ENCODE measurements at regions not wholly inside any gene's neighbourhood (a gene's known extent, or its start where the extent isn't known, plus 50 kb on each side); places are given as distances from the start of the nearest gene placed in this dataset.

GRCh38 chrX:40316502-40316901 lies 218.7 kb upstream of the BCOR start:
- no peaks in the 10 kb centered on the region for H3K9me3 ChIP-seq
- no peaks in the 10 kb centered on the region for H3K4me1 ChIP-seq
- TF ChIP-seq, protein P1, sequence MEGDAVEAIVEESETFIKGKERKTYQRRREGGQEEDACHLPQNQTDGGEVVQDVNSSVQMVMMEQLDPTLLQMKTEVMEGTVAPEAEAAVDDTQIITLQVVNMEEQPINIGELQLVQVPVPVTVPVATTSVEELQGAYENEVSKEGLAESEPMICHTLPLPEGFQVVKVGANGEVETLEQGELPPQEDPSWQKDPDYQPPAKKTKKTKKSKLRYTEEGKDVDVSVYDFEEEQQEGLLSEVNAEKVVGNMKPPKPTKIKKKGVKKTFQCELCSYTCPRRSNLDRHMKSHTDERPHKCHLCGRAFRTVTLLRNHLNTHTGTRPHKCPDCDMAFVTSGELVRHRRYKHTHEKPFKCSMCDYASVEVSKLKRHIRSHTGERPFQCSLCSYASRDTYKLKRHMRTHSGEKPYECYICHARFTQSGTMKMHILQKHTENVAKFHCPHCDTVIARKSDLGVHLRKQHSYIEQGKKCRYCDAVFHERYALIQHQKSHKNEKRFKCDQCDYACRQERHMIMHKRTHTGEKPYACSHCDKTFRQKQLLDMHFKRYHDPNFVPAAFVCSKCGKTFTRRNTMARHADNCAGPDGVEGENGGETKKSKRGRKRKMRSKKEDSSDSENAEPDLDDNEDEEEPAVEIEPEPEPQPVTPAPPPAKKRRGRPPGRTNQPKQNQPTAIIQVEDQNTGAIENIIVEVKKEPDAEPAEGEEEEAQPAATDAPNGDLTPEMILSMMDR (IDR thresholded peaks at IDR 0.05; ENCODE audit: low read depth, low read length): no peak
- no peak overlapping the region for H3K4me3 ChIP-seq (ENCODE audit: low read depth, low read length)
- DNase-seq: no peak
- no peaks in the 10 kb centered on the region for H3K36me3 ChIP-seq
- no peaks in the 10 kb centered on the region for H3K27me3 ChIP-seq

DNA sequence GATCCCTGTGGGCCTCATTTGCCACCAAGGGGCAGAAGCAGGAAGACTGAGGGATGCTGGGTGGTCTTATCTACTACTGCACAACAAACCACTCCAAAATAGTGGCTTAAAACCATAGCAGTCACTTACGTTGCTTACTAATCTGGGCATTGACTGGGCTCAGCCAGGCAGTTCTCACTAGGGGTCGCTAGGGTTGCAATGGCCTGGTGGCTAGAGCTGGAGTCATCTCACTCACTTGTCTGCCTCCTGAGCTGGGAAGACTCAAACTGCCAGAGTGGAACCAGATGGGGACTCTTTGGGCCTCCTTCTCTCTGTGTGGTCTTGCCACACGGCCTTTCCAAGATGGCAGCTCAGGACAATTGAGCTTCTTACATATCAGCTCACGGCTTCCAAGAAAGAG lies 216.3 kb upstream of the BCOR start:
- Histone ChIP-seq H3K4me3 (ENCODE audit: low read depth, low read length) (no peak overlapping the region), H3K36me3 (no peaks in the 10 kb centered on the region), H3K9me3 (no peaks in the 10 kb centered on the region), H3K27me3 (no peaks in the 10 kb centered on the region), H3K4me1 (no peaks in the 10 kb centered on the region)
- no peak for DNase-seq
- TF ChIP-seq, protein P1 (IDR thresholded peaks at IDR 0.05; ENCODE audit: low read depth, low read length): peak; percentile 17; the same call in 1 of the 2 replicates

DNA sequence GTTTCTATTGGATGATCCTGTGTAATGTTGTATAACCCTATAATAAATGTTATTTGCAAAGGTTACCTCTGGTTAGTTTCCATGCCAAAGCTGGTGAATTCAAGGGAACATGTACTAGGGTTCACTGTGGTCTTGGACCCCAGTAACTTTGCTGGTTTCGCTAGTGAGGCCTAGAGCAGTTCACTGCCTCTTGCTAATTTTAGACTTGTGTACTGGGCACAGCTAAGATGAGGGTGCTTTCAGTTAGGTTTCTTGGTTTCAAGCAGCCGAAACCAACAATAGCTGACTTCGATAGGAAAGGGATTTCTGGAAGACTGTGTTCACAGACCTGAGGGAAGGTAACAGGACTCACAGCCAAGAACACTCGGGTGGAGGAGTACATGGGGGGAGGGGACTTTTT lies 215.5 kb upstream of the BCOR start:
- DNase-seq: no peak
- no peaks in the 10 kb centered on the region for H3K36me3 ChIP-seq
- TF ChIP-seq, protein P1 (IDR thresholded peaks at IDR 0.05; ENCODE audit: low read depth, low read length): no peak
- no peaks in the 10 kb centered on the region for H3K4me1 ChIP-seq
- H3K9me3 ChIP-seq: no peaks in the 10 kb centered on the region
- H3K27me3 ChIP-seq: no peaks in the 10 kb centered on the region
- H3K4me3 ChIP-seq (ENCODE audit: low read depth, low read length): no peak overlapping the region

GRCh38 chrX:40310447-40310846 lies 212.7 kb upstream of the BCOR start:
- H3K4me1 ChIP-seq: no peaks in the 10 kb centered on the region
- H3K4me3 ChIP-seq (ENCODE audit: low read depth, low read length): no peak overlapping the region
- H3K36me3 ChIP-seq: no peaks in the 10 kb centered on the region
- no peak for DNase-seq
- H3K9me3 ChIP-seq: no peaks in the 10 kb centered on the region
- H3K27me3 ChIP-seq: no peaks in the 10 kb centered on the region
- TF ChIP-seq, protein P1 (IDR thresholded peaks at IDR 0.05; ENCODE audit: low read depth, low read length): no peak

- DNase-seq: no peak
- no peaks in the 10 kb centered on the region for H3K4me1 ChIP-seq
- H3K4me3 ChIP-seq (ENCODE audit: low read depth, low read length): no peak overlapping the region
- no peaks in the 10 kb centered on the region for H3K36me3 ChIP-seq
- TF ChIP-seq, protein P1 (IDR thresholded peaks at IDR 0.05; ENCODE audit: low read depth, low read length): no peak
- no peaks in the 10 kb centered on the region for H3K27me3 ChIP-seq
- no peaks in the 10 kb centered on the region for H3K9me3 ChIP-seq
These were observed 212.3 kb upstream of the BCOR start for GRCh38 chrX:40310016-40310415.

- H3K36me3 ChIP-seq: no peaks in the 10 kb centered on the region
- H3K27me3 ChIP-seq: no peaks in the 10 kb centered on the region
- H3K4me1 ChIP-seq: no peaks in the 10 kb centered on the region; the same call in 1 of the 2 replicates
- TF ChIP-seq, protein P1 (IDR thresholded peaks at IDR 0.05; ENCODE audit: low read depth, low read length): no peak
- no peak overlapping the region for H3K4me3 ChIP-seq (ENCODE audit: low read depth, low read length)
- DNase-seq: no peak
- H3K9me3 ChIP-seq: no peaks in the 10 kb centered on the region
These were observed 210.1 kb upstream of the BCOR start for GRCh38 chrX:40307871-40308270.

Measured in BE2C (cell line).